Stimulated activated memory B cell treated with anti-CD40 and anti-IgM and Interleukin-4, amounts not matched to agents 10 μg/mL and 1 μg/mL and 100 μg/mL, for 72 hours (primary cell): ENCODE measurements at regions not wholly inside any gene's neighbourhood (a gene's known extent, or its start where the extent isn't known, plus 50 kb on each side); places are given as distances from the start of the nearest gene placed in this dataset.

Experiments
- ATAC-seq: fragments of 150-1000 bp; cut with Tn5 transposase; 2 replicates; pipeline ENCODE4 v1.10.0; 2021
- H3K27ac Mint-ChIP-seq: one replicate; pipeline ENCODE4 v1.8.0; 2022; ENCODE audit warnings: mild to moderate bottlenecking, mixed read lengths
- H3K27me3 Mint-ChIP-seq: one replicate; pipeline ENCODE4 v1.8.0; 2022; ENCODE audit warnings: mixed read lengths
- H3K36me3 Mint-ChIP-seq: one replicate; pipeline ENCODE4 v1.8.0; 2022; ENCODE audit warnings: mixed read lengths
- H3K4me1 Mint-ChIP-seq: one replicate; pipeline ENCODE4 v1.8.0; 2022; ENCODE audit warnings: mixed read lengths
- H3K4me3 Mint-ChIP-seq: one replicate; pipeline ENCODE4 v1.8.0; 2022; ENCODE audit warnings: mild to moderate bottlenecking, moderate library complexity, mixed read lengths
- H3K9me3 Mint-ChIP-seq: one replicate; pipeline ENCODE4 v1.8.0; 2022; ENCODE audit warnings: mixed read lengths

DNA sequence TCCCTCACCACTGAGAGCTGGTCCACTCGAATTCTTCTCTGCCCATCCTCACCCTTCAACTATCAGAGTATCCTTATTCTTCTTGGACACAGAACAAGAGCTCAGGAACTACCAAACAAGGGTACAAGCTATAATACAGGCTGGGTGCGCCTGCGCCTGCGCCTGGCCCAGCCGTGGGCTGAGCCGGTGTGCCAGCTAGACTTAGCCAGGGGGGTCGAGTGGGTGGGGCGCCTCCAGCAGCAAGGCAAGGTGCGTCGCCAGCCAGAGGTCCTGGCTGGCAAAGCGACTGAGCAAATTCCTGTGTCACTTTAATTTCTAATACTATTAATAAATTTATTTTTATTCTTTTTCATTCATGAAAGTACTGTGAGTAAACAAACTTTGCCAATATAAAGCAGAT lies 1072.6 kb upstream of the PIK3C3 start:
- no peak for ATAC-seq
- H3K4me1 Mint-ChIP-seq, result no peaks in the 10 kb centered on the region
- H3K27me3 Mint-ChIP-seq, result no peaks in the 10 kb centered on the region
- H3K36me3 Mint-ChIP-seq, result no peaks in the 10 kb centered on the region
- no peak overlapping the region for H3K4me3 Mint-ChIP-seq
- no peak overlapping the region for H3K27ac Mint-ChIP-seq
- H3K9me3 Mint-ChIP-seq, result peaks cover 3% of the 10 kb centered on the region

GRCh38 chr18:40878371-40878770 lies 1076.7 kb upstream of the PIK3C3 start:
- Mint-ChIP-seq H3K27ac (no peak overlapping the region), H3K27me3 (no peaks in the 10 kb centered on the region), H3K9me3 (peaks cover 6% of the 10 kb centered on the region), H3K4me1 (no peaks in the 10 kb centered on the region), H3K36me3 (no peaks in the 10 kb centered on the region), H3K4me3 (no peak overlapping the region)
- no peak for ATAC-seq

DNA sequence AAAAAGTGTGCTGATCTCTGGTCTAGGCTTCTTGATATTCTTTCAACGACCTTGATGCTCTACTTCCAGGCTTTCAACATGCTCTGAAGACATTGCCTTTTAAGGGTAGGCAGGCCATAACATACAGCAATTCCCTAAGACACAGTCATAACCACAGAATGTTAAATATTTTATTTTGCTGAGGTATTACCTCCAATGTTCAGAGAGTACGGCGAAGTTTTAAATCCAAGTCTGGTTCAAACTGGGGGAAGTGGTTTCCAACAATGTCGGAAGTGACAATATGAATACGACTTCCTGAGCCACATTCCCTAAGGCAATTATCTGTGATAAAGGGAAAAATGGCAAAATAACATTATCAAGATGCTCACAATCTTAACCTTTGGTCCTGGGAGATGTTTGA lies 1077.9 kb upstream of the PIK3C3 start:
- H3K36me3 Mint-ChIP-seq, result no peaks in the 10 kb centered on the region
- no peaks in the 10 kb centered on the region for H3K4me1 Mint-ChIP-seq
- ATAC-seq, result no peak
- H3K27me3 Mint-ChIP-seq, result no peaks in the 10 kb centered on the region
- H3K4me3 Mint-ChIP-seq, result no peak overlapping the region
- H3K9me3 Mint-ChIP-seq, result peaks cover 6% of the 10 kb centered on the region
- no peak overlapping the region for H3K27ac Mint-ChIP-seq

GRCh38 chr18:40875101-40875615 lies 1079.9 kb upstream of the PIK3C3 start:
- no peaks in the 10 kb centered on the region for H3K36me3 Mint-ChIP-seq
- peaks cover 6% of the 10 kb centered on the region for H3K9me3 Mint-ChIP-seq
- H3K27ac Mint-ChIP-seq, result no peak overlapping the region
- no peaks in the 10 kb centered on the region for H3K27me3 Mint-ChIP-seq
- H3K4me1 Mint-ChIP-seq, result no peaks in the 10 kb centered on the region
- ATAC-seq, result no peak
- H3K4me3 Mint-ChIP-seq, result no peak overlapping the region

DNA sequence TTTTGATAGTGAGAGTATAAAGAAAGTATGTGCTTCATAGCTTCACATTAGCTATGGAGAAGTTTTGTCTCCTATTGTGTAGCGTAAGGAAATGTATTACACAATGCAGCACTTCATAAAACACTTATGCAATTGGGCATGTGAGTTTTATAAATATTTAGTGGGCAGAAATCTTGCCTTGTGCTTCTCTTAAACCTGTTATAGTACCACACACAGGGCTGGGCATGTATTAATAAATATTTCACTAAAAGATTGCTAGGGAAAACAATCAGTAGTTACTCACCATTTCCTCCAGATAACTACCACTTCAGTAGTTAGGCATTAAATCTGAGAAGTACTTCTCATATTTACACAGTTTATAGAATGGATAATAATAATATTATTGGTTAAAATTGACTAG lies 1080.8 kb upstream of the PIK3C3 start:
- Mint-ChIP-seq H3K4me1 (no peaks in the 10 kb centered on the region), H3K9me3 (peaks cover 3% of the 10 kb centered on the region), H3K4me3 (no peak overlapping the region), H3K27me3 (no peaks in the 10 kb centered on the region), H3K36me3 (no peaks in the 10 kb centered on the region), H3K27ac (no peak overlapping the region)
- no peak for ATAC-seq

GRCh38 chr18:40868110-40868858 lies 1086.8 kb upstream of the PIK3C3 start:
- no peak overlapping the region for H3K4me3 Mint-ChIP-seq
- no peak for ATAC-seq
- H3K27ac Mint-ChIP-seq, result no peak overlapping the region
- no peaks in the 10 kb centered on the region for H3K9me3 Mint-ChIP-seq
- H3K36me3 Mint-ChIP-seq, result no peaks in the 10 kb centered on the region
- no peaks in the 10 kb centered on the region for H3K27me3 Mint-ChIP-seq
- no peaks in the 10 kb centered on the region for H3K4me1 Mint-ChIP-seq

DNA sequence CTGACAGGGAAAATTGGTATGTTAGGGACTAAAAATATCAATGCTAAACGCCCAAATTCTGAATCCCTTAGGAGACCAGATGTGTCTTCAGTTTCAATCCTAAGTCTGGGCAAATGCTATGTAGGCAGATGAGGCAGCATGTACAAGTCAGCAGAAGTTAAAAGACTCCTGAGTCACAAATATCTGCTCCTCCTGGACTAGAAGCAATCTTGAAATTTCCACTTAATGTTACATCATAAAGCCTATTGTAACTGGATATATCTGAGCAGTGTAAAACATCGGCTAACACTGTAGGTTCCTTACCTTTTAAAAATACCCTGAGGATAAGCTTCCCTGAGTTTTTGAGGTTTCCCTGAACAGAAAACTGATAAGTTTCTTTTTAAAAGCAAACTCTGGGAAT lies 1087.6 kb upstream of the PIK3C3 start:
- no peak for ATAC-seq
- Mint-ChIP-seq H3K27me3 (no peaks in the 10 kb centered on the region), H3K36me3 (no peaks in the 10 kb centered on the region), H3K4me3 (no peak overlapping the region), H3K27ac (no peak overlapping the region), H3K9me3 (no peaks in the 10 kb centered on the region), H3K4me1 (no peaks in the 10 kb centered on the region)

GRCh38 chr18:40866968-40867367 lies 1088.1 kb upstream of the PIK3C3 start:
- Mint-ChIP-seq H3K4me3 (no peak overlapping the region), H3K9me3 (no peaks in the 10 kb centered on the region), H3K27me3 (no peaks in the 10 kb centered on the region), H3K36me3 (no peaks in the 10 kb centered on the region), H3K4me1 (no peaks in the 10 kb centered on the region), H3K27ac (no peak overlapping the region)
- no peak for ATAC-seq

GRCh38 chr18:40866013-40866645 lies 1088.9 kb upstream of the PIK3C3 start:
- Mint-ChIP-seq H3K27ac (no peak overlapping the region), H3K4me1 (no peaks in the 10 kb centered on the region), H3K27me3 (no peaks in the 10 kb centered on the region), H3K9me3 (no peaks in the 10 kb centered on the region), H3K36me3 (no peaks in the 10 kb centered on the region), H3K4me3 (no peak overlapping the region)
- no peak for ATAC-seq

- Mint-ChIP-seq H3K27ac (no peak overlapping the region), H3K36me3 (no peaks in the 10 kb centered on the region), H3K4me3 (no peak overlapping the region), H3K27me3 (no peaks in the 10 kb centered on the region), H3K4me1 (no peaks in the 10 kb centered on the region), H3K9me3 (no peaks in the 10 kb centered on the region)
- ATAC-seq, result no peak
Observed at GRCh38 chr18:40864846-40865245, 1090.2 kb upstream of the PIK3C3 start.

- Mint-ChIP-seq H3K27ac (no peak overlapping the region), H3K27me3 (no peaks in the 10 kb centered on the region), H3K4me3 (no peak overlapping the region), H3K9me3 (peaks cover 3% of the 10 kb centered on the region), H3K4me1 (no peaks in the 10 kb centered on the region), H3K36me3 (no peaks in the 10 kb centered on the region)
- no peak for ATAC-seq
Observed at GRCh38 chr18:40863801-40864200, 1091.2 kb upstream of the PIK3C3 start.

GRCh38 chr18:40860189-40860588 lies 1094.8 kb upstream of the PIK3C3 start:
- Mint-ChIP-seq H3K27me3 (no peaks in the 10 kb centered on the region), H3K9me3 (peaks cover 7% of the 10 kb centered on the region), H3K36me3 (no peaks in the 10 kb centered on the region), H3K4me1 (no peaks in the 10 kb centered on the region), H3K27ac (no peak overlapping the region), H3K4me3 (no peak overlapping the region)
- no peak for ATAC-seq

DNA sequence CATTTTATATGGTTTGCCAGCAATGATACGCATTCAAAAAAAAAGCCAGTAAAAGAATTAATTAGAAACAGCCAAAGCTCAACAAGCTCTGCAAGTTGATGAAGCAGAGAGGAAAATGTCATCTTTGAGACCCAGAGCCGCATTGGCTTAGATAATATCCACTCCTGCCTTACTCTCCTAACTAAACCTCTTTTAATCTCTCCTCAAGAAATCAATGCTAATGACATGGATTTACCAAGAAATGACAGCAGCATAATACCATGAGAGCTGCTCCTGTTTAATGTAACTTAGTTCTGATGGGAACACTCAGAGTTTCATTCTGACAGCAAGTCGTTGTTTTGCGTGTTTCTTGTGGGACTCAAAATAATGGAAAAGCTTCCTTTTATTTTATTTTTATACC lies 1099.4 kb upstream of the PIK3C3 start:
- no peaks in the 10 kb centered on the region for H3K4me1 Mint-ChIP-seq
- no peak overlapping the region for H3K27ac Mint-ChIP-seq
- peaks cover 7% of the 10 kb centered on the region for H3K9me3 Mint-ChIP-seq
- H3K36me3 Mint-ChIP-seq, result no peaks in the 10 kb centered on the region
- H3K27me3 Mint-ChIP-seq, result no peaks in the 10 kb centered on the region
- no peak overlapping the region for H3K4me3 Mint-ChIP-seq
- no peak for ATAC-seq

- ATAC-seq, result no peak
- Mint-ChIP-seq H3K36me3 (no peaks in the 10 kb centered on the region), H3K9me3 (no peaks in the 10 kb centered on the region), H3K27ac (no peak overlapping the region), H3K4me1 (no peaks in the 10 kb centered on the region), H3K27me3 (no peaks in the 10 kb centered on the region), H3K4me3 (no peak overlapping the region)
Observed at GRCh38 chr18:40852406-40852805, 1102.6 kb upstream of the PIK3C3 start.

DNA sequence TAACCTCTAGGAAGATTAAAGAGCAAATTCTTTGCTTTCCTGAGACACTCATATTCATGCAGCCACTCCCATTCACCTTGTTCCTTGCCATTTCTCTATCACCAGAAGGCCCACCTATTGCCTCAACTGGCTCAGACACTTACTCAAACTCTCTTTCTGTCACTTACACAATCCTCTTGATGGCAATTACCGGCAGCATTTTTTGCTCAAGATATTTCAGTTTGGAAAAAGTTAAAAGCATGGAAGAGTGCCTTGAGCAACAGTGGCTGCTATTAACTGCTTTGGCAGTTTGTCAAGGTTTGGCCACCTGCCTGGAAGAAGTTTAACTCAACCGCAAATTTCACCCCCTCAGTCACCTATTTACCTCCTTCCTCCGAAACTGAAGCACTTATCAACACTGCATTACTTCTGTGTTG lies 1104.0 kb upstream of the PIK3C3 start:
- Mint-ChIP-seq H3K4me3 (no peak overlapping the region), H3K27ac (no peak overlapping the region), H3K9me3 (no peaks in the 10 kb centered on the region), H3K27me3 (no peaks in the 10 kb centered on the region), H3K36me3 (no peaks in the 10 kb centered on the region), H3K4me1 (no peaks in the 10 kb centered on the region)
- no peak for ATAC-seq

- no peak for ATAC-seq
- no peaks in the 10 kb centered on the region for H3K9me3 Mint-ChIP-seq
Observed at GRCh38 chr18:40849886-40850285, 1105.1 kb upstream of the PIK3C3 start.

More at GRCh38 chr18:40849886-40850285, 1105.1 kb upstream of the PIK3C3 start:
- H3K27ac Mint-ChIP-seq, result no peak overlapping the region
- no peaks in the 10 kb centered on the region for H3K27me3 Mint-ChIP-seq
- H3K36me3 Mint-ChIP-seq, result no peaks in the 10 kb centered on the region
- H3K4me1 Mint-ChIP-seq, result no peaks in the 10 kb centered on the region
- no peak overlapping the region for H3K4me3 Mint-ChIP-seq
